H9 (cell line): ENCODE measurements at regions not wholly inside any gene's neighbourhood (a gene's known extent, or its start where the extent isn't known, plus 50 kb on each side); places are given as distances from the start of the nearest gene placed in this dataset.

ENCODE experiments used
- DNase-seq: peaks from one replicate; pipeline ENCODE4 v3.0.0-alpha.2; 2017
- H2AFZ ChIP-seq: one replicate; pipeline ENCODE4 v1.6.1; 2013; ENCODE audit warnings: mild to moderate bottlenecking, low read length, control low read depth, moderate library complexity
- H2AK5ac ChIP-seq: 2 replicates; pipeline ENCODE4 v1.6.1; 2013; ENCODE audit warnings: low read length, control low read depth, mixed read lengths; ENCODE audit not compliant: insufficient read length
- H2BK120ac ChIP-seq: one replicate; pipeline ENCODE4 v1.6.1; 2013; ENCODE audit warnings: low read depth, mild to moderate bottlenecking, low read length, control low read depth, inconsistent platforms; ENCODE audit not compliant: poor library complexity, severe bottlenecking
- H2BK12ac ChIP-seq: 2 replicates; pipeline ENCODE4 v1.6.1; 2013; ENCODE audit warnings: low read length, control low read depth, mixed read lengths, low read depth; ENCODE audit not compliant: insufficient read length
- H2BK15ac ChIP-seq: 2 replicates; pipeline ENCODE4 v1.6.1; 2013; ENCODE audit warnings: low read depth, low read length, control low read depth
- H2BK20ac ChIP-seq: one replicate; pipeline ENCODE4 v1.6.1; 2013; ENCODE audit warnings: low read depth, mild to moderate bottlenecking, low read length, control low read depth, inconsistent platforms; ENCODE audit not compliant: poor library complexity, severe bottlenecking
- H2BK5ac ChIP-seq: 2 replicates; pipeline ENCODE4 v1.6.1; 2013; ENCODE audit warnings: low read length, control low read depth, mixed read lengths; ENCODE audit not compliant: insufficient read length
- H3K14ac ChIP-seq: 2 replicates; pipeline ENCODE4 v1.6.1; 2013; ENCODE audit warnings: low read length, control low read depth; ENCODE audit not compliant: insufficient read depth
- H3K18ac ChIP-seq: 2 replicates; pipeline ENCODE4 v1.6.1; 2013; ENCODE audit warnings: low read depth, mild to moderate bottlenecking, mixed read lengths, low read length, control low read depth; ENCODE audit not compliant: insufficient read length
- H3K23ac ChIP-seq: 2 replicates; pipeline ENCODE4 v1.6.1; 2013; ENCODE audit warnings: low read length, control low read depth, mixed read lengths, low read depth; ENCODE audit not compliant: insufficient read length
- H3K23me2 ChIP-seq: 2 replicates; pipeline ENCODE4 v1.6.1; 2013; ENCODE audit warnings: low read depth, mild to moderate bottlenecking, mixed read lengths, low read length, control low read depth; ENCODE audit not compliant: insufficient read length, poor library complexity, severe bottlenecking
- H3K27ac ChIP-seq: 2 replicates; pipeline ENCODE4 v1.5.1; 2013; ENCODE audit warnings: low read length, control low read depth, mixed read lengths, low read depth; ENCODE audit not compliant: insufficient read length
- H3K27me3 ChIP-seq: 2 replicates; pipeline ENCODE4 v1.6.1; 2013; ENCODE audit warnings: low read length, control low read depth, inconsistent platforms; ENCODE audit not compliant: insufficient read depth
- H3K4ac ChIP-seq: 2 replicates; pipeline ENCODE4 v1.6.1; 2013; ENCODE audit warnings: low read depth, mild to moderate bottlenecking, control low read depth, inconsistent platforms, low read length, moderate library complexity
- H3K4me1 ChIP-seq: 2 replicates; pipeline ENCODE4 v1.6.1; 2013; ENCODE audit warnings: low read length, control low read depth, inconsistent platforms; ENCODE audit not compliant: insufficient read depth
- H3K4me2 ChIP-seq: 2 replicates; pipeline ENCODE4 v1.6.1; 2013; ENCODE audit warnings: low read length, control low read depth, mixed read lengths; ENCODE audit not compliant: insufficient read length, insufficient read depth
- H3K56ac ChIP-seq: 2 replicates; pipeline ENCODE4 v1.6.1; 2013; ENCODE audit warnings: low read depth, mild to moderate bottlenecking, mixed read lengths, low read length, control low read depth; ENCODE audit not compliant: insufficient read length
- H3K79me1 ChIP-seq: 2 replicates; pipeline ENCODE4 v1.6.1; 2013; ENCODE audit warnings: low read depth, mild to moderate bottlenecking, moderate library complexity, low read length, control low read depth, inconsistent platforms; ENCODE audit not compliant: insufficient read depth, poor library complexity, severe bottlenecking
- H3K79me2 ChIP-seq: 2 replicates; pipeline ENCODE4 v1.6.1; 2013; ENCODE audit warnings: low read length, control low read depth, inconsistent platforms; ENCODE audit not compliant: insufficient read depth
- H3K9ac ChIP-seq: 2 replicates; pipeline ENCODE4 v1.6.1; 2013; ENCODE audit warnings: low read length, control low read depth, mixed read lengths; ENCODE audit not compliant: insufficient read length; ENCODE audit errors: extremely low read depth
- H3K9me3 ChIP-seq: one replicate; pipeline ENCODE4 v1.6.1; 2013; ENCODE audit warnings: low read depth, low read length, inconsistent platforms; ENCODE audit not compliant: control insufficient read depth
- H3T11ph ChIP-seq: one replicate; pipeline ENCODE4 v1.6.1; 2013; ENCODE audit warnings: mild to moderate bottlenecking, low read length, control low read depth, inconsistent platforms
- H4K20me1 ChIP-seq: one replicate; pipeline ENCODE4 v1.6.1; 2013; ENCODE audit not compliant: control insufficient read depth, insufficient read length, insufficient read depth
- H4K5ac ChIP-seq: 2 replicates; pipeline ENCODE4 v1.6.1; 2013; ENCODE audit warnings: low read depth, mild to moderate bottlenecking, mixed read lengths, low read length, control low read depth; ENCODE audit not compliant: insufficient read length
- H4K8ac ChIP-seq: replicated peaks from 2 replicates; pipeline ENCODE4 v1.6.1; 2013; ENCODE audit warnings: low read length, control low read depth, mixed read lengths, low read depth; ENCODE audit not compliant: insufficient read length
- H4K91ac ChIP-seq: 2 replicates; pipeline ENCODE4 v1.6.1; 2013; ENCODE audit warnings: low read depth, mild to moderate bottlenecking, moderate library complexity, mixed read lengths, low read length, control low read depth; ENCODE audit not compliant: insufficient read length
- H3K27ac Mint-ChIP-seq, 3 experiments: 2 replicates in 2 of 3; 3 replicates in 1 of 3; pipeline ENCODE4 v1.8.0; 2020 to 2021; ENCODE audit warnings: mixed read lengths in 3 of 3, mild to moderate bottlenecking in 1 of 3, moderate library complexity in 1 of 3
- H3K27me3 Mint-ChIP-seq: 2 replicates; pipeline ENCODE4 v1.8.0; 2021; ENCODE audit warnings: low read depth, mild to moderate bottlenecking, moderate library complexity, mixed read lengths
- H3K36me3 Mint-ChIP-seq, 3 experiments: 2 replicates in 2 of 3; 3 replicates in 1 of 3; pipeline ENCODE4 v1.8.0; 2020 to 2021; ENCODE audit warnings: low read depth in 3 of 3, mixed read lengths in 3 of 3; ENCODE audit not compliant: insufficient read depth in 1 of 3
- H3K4me1 Mint-ChIP-seq, 2 experiments: 2 replicates each; pipeline ENCODE4 v1.8.0; 2020; ENCODE audit warnings: mixed read lengths in 2 of 2
- H3K4me3 Mint-ChIP-seq, 2 experiments: 2 replicates in 1 of 2; 3 replicates in 1 of 2; pipeline ENCODE4 v1.8.0; 2020 to 2021; ENCODE audit warnings: mild to moderate bottlenecking in 2 of 2, mixed read lengths in 2 of 2, moderate library complexity in 1 of 2
- H3K9me3 Mint-ChIP-seq, 2 experiments: 2 replicates in 1 of 2; 3 replicates in 1 of 2; pipeline ENCODE4 v1.8.0; 2020; ENCODE audit warnings: mild to moderate bottlenecking in 2 of 2, mixed read lengths in 2 of 2, moderate library complexity in 1 of 2
- WGBS: extraction: QIAGEN DNeasy Blood & Tissue Kit; methylation state at CpG from one replicate; pipeline ENCODE4 v1.1.7; 2013; ENCODE audit warnings: missing lambda C conversion rate, low lambda C conversion rate, mixed read lengths; ENCODE audit not compliant: insufficient read length; ENCODE audit errors: extremely low coverage; 5-methylcytosine and 5-hydroxymethylcytosine counted together
- TF ChIP-seq, protein P1 (sequence below): fragments of 200-600 bp; sonication (generic); conservative IDR thresholded peaks from 3 replicates; pipeline ENCODE4 v1.8.0; 2021; ENCODE audit warnings: antibody characterized with exemption, mild to moderate bottlenecking

DNA sequence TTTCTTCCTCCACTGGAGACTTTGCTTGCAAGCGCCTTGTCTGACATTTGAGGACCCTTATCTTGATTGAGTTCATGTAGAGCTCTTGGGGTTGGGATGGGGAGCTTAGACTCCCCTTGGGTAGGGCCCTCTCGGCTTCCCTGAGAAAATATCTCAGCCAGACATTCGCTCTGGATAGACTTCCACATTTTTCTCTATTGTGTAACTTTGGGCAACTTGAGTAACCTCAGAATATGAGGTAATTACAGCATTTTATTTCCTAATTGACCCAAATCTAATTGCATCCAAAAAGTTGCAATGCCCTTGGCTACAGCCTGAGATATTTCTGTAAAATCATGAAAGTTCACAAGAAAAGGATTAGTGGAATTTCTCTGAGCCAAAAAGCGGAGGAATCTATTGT is 102.8 kb upstream of the MXRA5 start:
- H3K79me2 ChIP-seq = no peaks in the 10 kb centered on the region
- Mint-ChIP-seq H3K36me3 (no peaks in the 10 kb centered on the region), H3K27me3 (no peaks in the 10 kb centered on the region; the same call in 1 of the 2 replicates), H3K27ac (no peak overlapping the region), H3K9me3 (no peaks in the 10 kb centered on the region; a peak in 2 of 5 replicates), H3K4me1 (no peaks in the 10 kb centered on the region), H3K4me3 (no peak overlapping the region)
- H2BK5ac ChIP-seq = no peak overlapping the region
- no peaks in the 10 kb centered on the region for H3K4me1 ChIP-seq
- no peaks in the 10 kb centered on the region for H3K9me3 ChIP-seq
- no peak overlapping the region for H3K4ac ChIP-seq
- no peak overlapping the region for H3K27ac ChIP-seq
- DNase-seq = no peak
- H3K23ac ChIP-seq = no peak overlapping the region
- no peak overlapping the region for H2AK5ac ChIP-seq
- H2AFZ ChIP-seq = no peak overlapping the region
- no CpG with 5 or more reads among the region's 4 CpGs for WGBS
- H3K9ac ChIP-seq = no peak overlapping the region
- H3T11ph ChIP-seq = no peak overlapping the region
- no peak overlapping the region for H4K5ac ChIP-seq
- no peak overlapping the region for H2BK15ac ChIP-seq
- H3K18ac ChIP-seq = no peak overlapping the region
- no peak overlapping the region for H3K56ac ChIP-seq
- H3K79me1 ChIP-seq = no peaks in the 10 kb centered on the region
- H2BK12ac ChIP-seq = no peak overlapping the region
- H2BK120ac ChIP-seq = no peak overlapping the region
- no peaks in the 10 kb centered on the region for H4K20me1 ChIP-seq
- no peak overlapping the region for H2BK20ac ChIP-seq
- no peaks in the 10 kb centered on the region for H3K23me2 ChIP-seq
- H4K91ac ChIP-seq = no peak overlapping the region
- no peak overlapping the region for H3K4me2 ChIP-seq
- H4K8ac ChIP-seq = no peak overlapping the region
- no peak overlapping the region for H3K14ac ChIP-seq
- TF ChIP-seq, protein P1, sequence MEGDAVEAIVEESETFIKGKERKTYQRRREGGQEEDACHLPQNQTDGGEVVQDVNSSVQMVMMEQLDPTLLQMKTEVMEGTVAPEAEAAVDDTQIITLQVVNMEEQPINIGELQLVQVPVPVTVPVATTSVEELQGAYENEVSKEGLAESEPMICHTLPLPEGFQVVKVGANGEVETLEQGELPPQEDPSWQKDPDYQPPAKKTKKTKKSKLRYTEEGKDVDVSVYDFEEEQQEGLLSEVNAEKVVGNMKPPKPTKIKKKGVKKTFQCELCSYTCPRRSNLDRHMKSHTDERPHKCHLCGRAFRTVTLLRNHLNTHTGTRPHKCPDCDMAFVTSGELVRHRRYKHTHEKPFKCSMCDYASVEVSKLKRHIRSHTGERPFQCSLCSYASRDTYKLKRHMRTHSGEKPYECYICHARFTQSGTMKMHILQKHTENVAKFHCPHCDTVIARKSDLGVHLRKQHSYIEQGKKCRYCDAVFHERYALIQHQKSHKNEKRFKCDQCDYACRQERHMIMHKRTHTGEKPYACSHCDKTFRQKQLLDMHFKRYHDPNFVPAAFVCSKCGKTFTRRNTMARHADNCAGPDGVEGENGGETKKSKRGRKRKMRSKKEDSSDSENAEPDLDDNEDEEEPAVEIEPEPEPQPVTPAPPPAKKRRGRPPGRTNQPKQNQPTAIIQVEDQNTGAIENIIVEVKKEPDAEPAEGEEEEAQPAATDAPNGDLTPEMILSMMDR = no peak
- H3K27me3 ChIP-seq = no peaks in the 10 kb centered on the region
